Parathyroid adenoma (tissue), 2 donors: ENCODE measurements at regions not wholly inside any gene's neighbourhood (a gene's known extent, or its start where the extent isn't known, plus 50 kb on each side); places are given as distances from the start of the nearest gene placed in this dataset.

Experiments
- H2AFZ ChIP-seq: fragments of 300-600 bp; sonication (generic); one replicate; pipeline ENCODE4 v1.7.0; 2017; ENCODE audit warnings: antibody characterized with exemption, mild to moderate bottlenecking
- H3K27ac ChIP-seq: fragments of 300-600 bp; sonication (generic); one replicate; pipeline ENCODE4 v1.7.0; 2017
- H3K27me3 ChIP-seq: fragments of 300-600 bp; sonication (generic); one replicate; pipeline ENCODE4 v1.7.0; 2017; ENCODE audit warnings: low read length; ENCODE audit not compliant: control insufficient read depth, insufficient read depth
- H3K36me3 ChIP-seq: fragments of 300-600 bp; sonication (generic); one replicate; pipeline ENCODE4 v1.7.0; 2017; ENCODE audit warnings: low read length; ENCODE audit not compliant: control insufficient read depth, insufficient read depth
- H3K4me1 ChIP-seq: fragments of 300-600 bp; sonication (generic); one replicate; pipeline ENCODE4 v1.7.0; 2017; ENCODE audit warnings: control low read depth
- H3K4me2 ChIP-seq: fragments of 300-600 bp; sonication (generic); one replicate; pipeline ENCODE4 v1.7.0; 2017; ENCODE audit warnings: low read length
- H3K4me3 ChIP-seq: fragments of 300-600 bp; sonication (generic); one replicate; pipeline ENCODE4 v1.7.0; 2017; ENCODE audit warnings: low read depth, low read length
- H3K79me2 ChIP-seq: fragments of 300-600 bp; sonication (generic); one replicate; pipeline ENCODE4 v1.7.0; 2017; ENCODE audit warnings: control low read depth
- H3K9ac ChIP-seq: fragments of 300-600 bp; sonication (generic); one replicate; pipeline ENCODE4 v1.7.0; 2017; ENCODE audit warnings: mild to moderate bottlenecking
- H3K9me3 ChIP-seq: fragments of 300-600 bp; sonication (generic); one replicate; pipeline ENCODE4 v1.7.0; 2017; ENCODE audit warnings: low read length; ENCODE audit not compliant: control insufficient read depth
- CTCF ChIP-seq: fragments of 300-600 bp; sonication (generic); IDR thresholded peaks from one replicate; pipeline ENCODE4 v1.7.0; 2017; ENCODE audit warnings: antibody characterized with exemption, mild to moderate bottlenecking
- donor health status: primary hyperparathyroidism.

DNA sequence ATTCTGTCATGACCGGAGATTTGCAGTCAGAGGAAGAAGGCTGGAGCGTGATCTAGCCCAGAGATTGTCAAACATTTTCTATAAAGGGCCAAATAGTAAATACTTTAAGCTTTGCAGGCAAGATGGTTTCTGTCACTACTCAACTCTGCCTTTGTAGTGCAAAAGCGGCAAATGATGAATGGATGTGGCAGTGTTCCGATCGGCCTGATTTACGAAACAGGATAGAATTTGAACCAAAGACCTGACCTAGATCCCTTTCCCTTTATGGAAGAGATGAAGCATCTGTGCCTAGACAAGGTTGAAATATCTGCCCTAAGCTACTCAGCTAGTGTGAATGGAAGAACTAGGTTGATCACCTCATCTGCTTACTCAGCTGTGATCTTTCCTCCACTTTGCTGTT is 209.5 kb downstream of the YTHDC2 start:
- Histone ChIP-seq H3K9ac (no peak overlapping the region), H3K27me3 (no peaks in the 10 kb centered on the region), H3K4me2 (no peak overlapping the region), H3K79me2 (no peaks in the 10 kb centered on the region), H3K27ac (no peak overlapping the region), H3K9me3 (no peaks in the 10 kb centered on the region), H2AFZ (no peak overlapping the region), H3K4me3 (no peak overlapping the region), H3K4me1 (no peaks in the 10 kb centered on the region), H3K36me3 (no peaks in the 10 kb centered on the region)
- no peak for TF ChIP-seq CTCF

DNA sequence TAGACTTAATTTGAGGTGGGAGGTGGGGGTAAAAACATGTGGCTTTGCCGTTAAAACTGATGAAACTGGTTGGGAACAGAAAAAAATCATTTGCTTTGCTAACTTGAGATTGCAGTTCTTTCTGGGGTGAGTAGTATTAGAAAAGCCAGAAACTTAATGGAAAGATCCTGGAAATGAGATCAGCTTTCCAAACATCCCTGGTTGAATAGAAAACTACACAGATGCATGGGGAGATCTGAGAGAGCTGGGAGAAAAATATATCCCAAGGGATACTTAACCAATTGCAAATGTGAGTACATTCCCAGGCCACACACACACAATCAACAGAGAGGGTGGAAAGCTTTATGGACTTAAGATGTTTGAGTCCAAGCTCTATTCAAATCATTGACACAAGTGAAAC is 222.3 kb downstream of the YTHDC2 start:
- no peaks in the 10 kb centered on the region for H3K4me1 ChIP-seq
- H3K36me3 ChIP-seq, result no peaks in the 10 kb centered on the region
- H3K9me3 ChIP-seq, result no peaks in the 10 kb centered on the region
- H3K4me2 ChIP-seq, result no peak overlapping the region
- no peak overlapping the region for H3K4me3 ChIP-seq
- H3K9ac ChIP-seq, result no peak overlapping the region
- H3K27ac ChIP-seq, result no peak overlapping the region
- no peak for TF ChIP-seq CTCF
- H3K79me2 ChIP-seq, result no peaks in the 10 kb centered on the region
- H2AFZ ChIP-seq, result no peak overlapping the region
- H3K27me3 ChIP-seq, result no peaks in the 10 kb centered on the region

- Histone ChIP-seq H2AFZ (no peak overlapping the region), H3K27ac (no peak overlapping the region), H3K9ac (no peak overlapping the region), H3K4me3 (no peak overlapping the region), H3K27me3 (no peaks in the 10 kb centered on the region), H3K9me3 (no peaks in the 10 kb centered on the region), H3K36me3 (no peaks in the 10 kb centered on the region), H3K4me1 (no peaks in the 10 kb centered on the region), H3K79me2 (no peaks in the 10 kb centered on the region), H3K4me2 (no peak overlapping the region)
- no peak for TF ChIP-seq CTCF
These were observed 228.7 kb downstream of the YTHDC2 start for GRCh38 chr5:113742176-113742575.

- no peak overlapping the region for H3K9ac ChIP-seq
- H3K27me3 ChIP-seq, result no peaks in the 10 kb centered on the region
- no peaks in the 10 kb centered on the region for H3K9me3 ChIP-seq
- H3K4me1 ChIP-seq, result no peaks in the 10 kb centered on the region
- no peaks in the 10 kb centered on the region for H3K36me3 ChIP-seq
- no peak overlapping the region for H2AFZ ChIP-seq
- no peak for TF ChIP-seq CTCF
- no peaks in the 10 kb centered on the region for H3K79me2 ChIP-seq
- no peak overlapping the region for H3K27ac ChIP-seq
- H3K4me3 ChIP-seq, result no peak overlapping the region
- H3K4me2 ChIP-seq, result no peak overlapping the region
These were observed 229.1 kb downstream of the YTHDC2 start for GRCh38 chr5:113742639-113743038.

GRCh38 chr5:113748403-113748802 is 234.9 kb downstream of the YTHDC2 start:
- no peak overlapping the region for H3K9ac ChIP-seq
- H3K36me3 ChIP-seq, result no peaks in the 10 kb centered on the region
- no peaks in the 10 kb centered on the region for H3K79me2 ChIP-seq
- H3K4me1 ChIP-seq, result no peaks in the 10 kb centered on the region
- TF ChIP-seq CTCF, result no peak
- H3K27me3 ChIP-seq, result no peaks in the 10 kb centered on the region
- H3K4me3 ChIP-seq, result no peak overlapping the region
- H3K27ac ChIP-seq, result no peak overlapping the region
- H2AFZ ChIP-seq, result no peak overlapping the region
- no peaks in the 10 kb centered on the region for H3K9me3 ChIP-seq
- H3K4me2 ChIP-seq, result no peak overlapping the region
